RWPE1 (cell line): ENCODE measurements at regions not wholly inside any gene's neighbourhood (a gene's known extent, or its start where the extent isn't known, plus 50 kb on each side); places are given as distances from the start of the nearest gene placed in this dataset.
"Not testable (repeated sequence)": the region's sequence is repeated elsewhere in the genome, so short reads cannot be mapped to it uniquely, and the experiment has no call there.

Experiments used
- CTCF ChIA-PET: fragments of 350-600 bp; sonication (Branson Sonifier 250); formaldehyde crosslinking; extraction: SDS; loops from one replicate; lab custom pipeline; 2021; lab: Yijun Ruan, JAX
- POLR2A ChIA-PET: fragments of 400-600 bp; formaldehyde crosslinking; extraction: SDS; loops from one replicate; lab custom pipeline; 2020; ENCODE audit warnings: antibody characterized with exemption; ENCODE audit not compliant: low non-redundant PET; lab: Yijun Ruan, JAX
- DNase-seq: peaks from one replicate; pipeline ENCODE4 v3.0.0; 2012; ENCODE audit warnings: low spot score
- H3K27ac ChIP-seq: fragments of 450-650 bp; 2 replicates; pipeline ENCODE4 v1.5.1; 2017
- CTCF ChIP-seq: fragments of 450-650 bp; conservative IDR thresholded peaks from 2 replicates; pipeline ENCODE4 v1.5.1; 2017; ENCODE audit warnings: low read depth, mild to moderate bottlenecking

GRCh38 chr22:25410849-25411248 is 153.6 kb upstream of the GRK3 start:
- H3K27ac ChIP-seq: no peak overlapping the region
- CTCF ChIA-PET: no interaction called here
- no peak for DNase-seq
- POLR2A ChIA-PET: interaction anchor here (0.7 kb wide), 1 partner anchor 170 kb away, joined by 4 read pairs; no protein-coding TSS in a partner anchor
- TF ChIP-seq CTCF: no peak

- CTCF ChIA-PET: no interaction called here
- POLR2A ChIA-PET: no interaction called here
- TF ChIP-seq CTCF: no peak
- no peak for DNase-seq
- H3K27ac ChIP-seq: no peak overlapping the region
Measured at GRCh38 chr22:25413620-25414019, 150.9 kb upstream of the GRK3 start.

- POLR2A ChIA-PET, DNase-seq, CTCF ChIA-PET, H3K27ac ChIP-seq: not testable (repeated sequence)
Measured at GRCh38 chr22:25415731-25416130, 148.7 kb upstream of the GRK3 start.

- DNase-seq, POLR2A ChIA-PET, H3K27ac ChIP-seq, CTCF ChIA-PET: not testable (repeated sequence)
Measured at GRCh38 chr22:25417826-25418225, 146.6 kb upstream of the GRK3 start.

- TF ChIP-seq CTCF: no peak
- CTCF ChIA-PET: interaction anchor here (0.7 kb wide), 1 partner anchor 40 kb away, joined by 3 read pairs; no protein-coding TSS in a partner anchor
- DNase-seq: no peak
- POLR2A ChIA-PET: no interaction called here
- no peak overlapping the region for H3K27ac ChIP-seq
Measured at GRCh38 chr22:25419247-25420113, 145.0 kb upstream of the GRK3 start.

- DNase-seq, H3K27ac ChIP-seq, POLR2A ChIA-PET: not testable (repeated sequence)
- CTCF ChIA-PET: interaction anchor here (0.7 kb wide), 1 partner anchor 40 kb away, joined by 3 read pairs; no protein-coding TSS in a partner anchor
Measured at GRCh38 chr22:25420114-25420441, 144.4 kb upstream of the GRK3 start.

- CTCF ChIA-PET: interaction anchor here (0.7 kb wide), 1 partner anchor 41 kb away, joined by 3 read pairs; no protein-coding TSS in a partner anchor
Measured at GRCh38 chr22:25420471-25420924, 144.0 kb upstream of the GRK3 start.

More at GRCh38 chr22:25420471-25420924, 144.0 kb upstream of the GRK3 start:
- no peak for DNase-seq
- no peak overlapping the region for H3K27ac ChIP-seq
- TF ChIP-seq CTCF: no peak
- POLR2A ChIA-PET: no interaction called here
